IPS-15b (cell line): ENCODE measurements at regions not wholly inside any gene's neighbourhood (a gene's known extent, or its start where the extent isn't known, plus 50 kb on each side); places are given as distances from the start of the nearest gene placed in this dataset.

Source experiments
- H3K27me3 ChIP-seq: one replicate; pipeline ENCODE4 v1.6.1; 2013; ENCODE audit warnings: low read length; ENCODE audit not compliant: control insufficient read depth, insufficient read depth
- H3K36me3 ChIP-seq: one replicate; pipeline ENCODE4 v1.6.1; 2013; ENCODE audit warnings: low read length; ENCODE audit not compliant: control insufficient read depth, insufficient read depth
- H3K4me1 ChIP-seq: one replicate; pipeline ENCODE4 v1.6.1; 2013; ENCODE audit warnings: mild to moderate bottlenecking, low read length; ENCODE audit not compliant: control insufficient read depth, insufficient read depth
- H3K4me3 ChIP-seq: one replicate; pipeline ENCODE4 v1.5.1; 2013; ENCODE audit warnings: low read depth, low read length
- H3K9ac ChIP-seq: one replicate; pipeline ENCODE4 v1.6.1; 2013; ENCODE audit warnings: low read depth, mild to moderate bottlenecking, low read length
- H3K9me3 ChIP-seq: one replicate; pipeline ENCODE4 v1.6.1; 2013; ENCODE audit warnings: mild to moderate bottlenecking, low read length; ENCODE audit not compliant: control insufficient read depth, insufficient read depth

GRCh38 chr9:18349530-18349929 lies 124.4 kb upstream of the ADAMTSL1 start:
- Histone ChIP-seq H3K4me3 (no peak overlapping the region), H3K4me1 (no peaks in the 10 kb centered on the region), H3K9me3 (no peaks in the 10 kb centered on the region), H3K27me3 (no peaks in the 10 kb centered on the region), H3K36me3 (no peaks in the 10 kb centered on the region), H3K9ac (no peak overlapping the region)

- H3K4me1 ChIP-seq = no peaks in the 10 kb centered on the region
- no peaks in the 10 kb centered on the region for H3K36me3 ChIP-seq
Observed at GRCh38 chr9:18350036-18350435, 123.9 kb upstream of the ADAMTSL1 start.

GRCh38 chr9:18350995-18351595 lies 122.9 kb upstream of the ADAMTSL1 start:
- no peaks in the 10 kb centered on the region for H3K36me3 ChIP-seq
- H3K4me3 ChIP-seq = no peak overlapping the region
- H3K9ac ChIP-seq = no peak overlapping the region
- H3K9me3 ChIP-seq = no peaks in the 10 kb centered on the region
- H3K4me1 ChIP-seq = no peaks in the 10 kb centered on the region
- H3K27me3 ChIP-seq = no peaks in the 10 kb centered on the region

More at GRCh38 chr9:18350036-18350435, 123.9 kb upstream of the ADAMTSL1 start:
- no peak overlapping the region for H3K9ac ChIP-seq
- no peak overlapping the region for H3K4me3 ChIP-seq
- no peaks in the 10 kb centered on the region for H3K9me3 ChIP-seq
- H3K27me3 ChIP-seq = no peaks in the 10 kb centered on the region

GRCh38 chr9:18352711-18353110 lies 121.2 kb upstream of the ADAMTSL1 start:
- Histone ChIP-seq H3K36me3 (no peaks in the 10 kb centered on the region), H3K9me3 (no peaks in the 10 kb centered on the region), H3K27me3 (no peaks in the 10 kb centered on the region), H3K4me3 (no peak overlapping the region), H3K9ac (no peak overlapping the region), H3K4me1 (no peaks in the 10 kb centered on the region)

GRCh38 chr9:18353473-18353872 lies 120.5 kb upstream of the ADAMTSL1 start:
- Histone ChIP-seq H3K27me3 (no peaks in the 10 kb centered on the region), H3K4me1 (no peaks in the 10 kb centered on the region), H3K4me3 (no peak overlapping the region), H3K9ac (no peak overlapping the region), H3K9me3 (no peaks in the 10 kb centered on the region), H3K36me3 (no peaks in the 10 kb centered on the region)

- H3K9me3 ChIP-seq = no peaks in the 10 kb centered on the region
- peaks cover 2% of the 10 kb centered on the region for H3K4me1 ChIP-seq
- H3K27me3 ChIP-seq = no peaks in the 10 kb centered on the region
- H3K36me3 ChIP-seq = no peaks in the 10 kb centered on the region
- no peak overlapping the region for H3K9ac ChIP-seq
- H3K4me3 ChIP-seq = no peak overlapping the region
Observed at GRCh38 chr9:18357321-18357720, 116.6 kb upstream of the ADAMTSL1 start.

GRCh38 chr9:18358325-18358724 lies 115.6 kb upstream of the ADAMTSL1 start:
- no peaks in the 10 kb centered on the region for H3K27me3 ChIP-seq
- H3K36me3 ChIP-seq = no peaks in the 10 kb centered on the region
- H3K9me3 ChIP-seq = no peaks in the 10 kb centered on the region
- H3K9ac ChIP-seq = no peak overlapping the region
- H3K4me1 ChIP-seq = peaks cover 2% of the 10 kb centered on the region
- H3K4me3 ChIP-seq = no peak overlapping the region

GRCh38 chr9:18359335-18359734 lies 114.6 kb upstream of the ADAMTSL1 start:
- Histone ChIP-seq H3K27me3 (no peaks in the 10 kb centered on the region), H3K9me3 (no peaks in the 10 kb centered on the region), H3K4me1 (peaks cover 2% of the 10 kb centered on the region), H3K36me3 (no peaks in the 10 kb centered on the region), H3K4me3 (no peak overlapping the region), H3K9ac (no peak overlapping the region)

- peaks cover 2% of the 10 kb centered on the region for H3K4me1 ChIP-seq
- no peak overlapping the region for H3K4me3 ChIP-seq
Observed at GRCh38 chr9:18360005-18360404, 113.9 kb upstream of the ADAMTSL1 start.

GRCh38 chr9:18361646-18362045 lies 112.3 kb upstream of the ADAMTSL1 start:
- H3K4me3 ChIP-seq = no peak overlapping the region
- H3K9ac ChIP-seq = no peak overlapping the region
- H3K9me3 ChIP-seq = no peaks in the 10 kb centered on the region
- no peaks in the 10 kb centered on the region for H3K36me3 ChIP-seq
- H3K27me3 ChIP-seq = no peaks in the 10 kb centered on the region
- peaks cover 2% of the 10 kb centered on the region for H3K4me1 ChIP-seq

More at GRCh38 chr9:18360005-18360404, 113.9 kb upstream of the ADAMTSL1 start:
- no peaks in the 10 kb centered on the region for H3K27me3 ChIP-seq
- no peaks in the 10 kb centered on the region for H3K36me3 ChIP-seq
- H3K9ac ChIP-seq = no peak overlapping the region
- no peaks in the 10 kb centered on the region for H3K9me3 ChIP-seq

GRCh38 chr9:18362166-18362565 lies 111.8 kb upstream of the ADAMTSL1 start:
- H3K36me3 ChIP-seq = no peaks in the 10 kb centered on the region
- H3K27me3 ChIP-seq = no peaks in the 10 kb centered on the region
- no peak overlapping the region for H3K9ac ChIP-seq
- peaks cover 2% of the 10 kb centered on the region for H3K4me1 ChIP-seq
- H3K9me3 ChIP-seq = no peaks in the 10 kb centered on the region
- H3K4me3 ChIP-seq = no peak overlapping the region

- Histone ChIP-seq H3K36me3 (no peaks in the 10 kb centered on the region), H3K9me3 (no peaks in the 10 kb centered on the region), H3K9ac (no peak overlapping the region), H3K27me3 (no peaks in the 10 kb centered on the region), H3K4me1 (peaks cover 2% of the 10 kb centered on the region), H3K4me3 (no peak overlapping the region)
Observed at GRCh38 chr9:18362901-18363685, 110.9 kb upstream of the ADAMTSL1 start.
